GM21381 (cell line): ENCODE measurements at regions not wholly inside any gene's neighbourhood (a gene's known extent, or its start where the extent isn't known, plus 50 kb on each side); places are given as distances from the start of the nearest gene placed in this dataset.
"Not testable (repeated sequence)": the region's sequence is repeated elsewhere in the genome, so short reads cannot be mapped to it uniquely, and the experiment has no call there.

Source experiments
- ATAC-seq: cut with Tn5 transposase; IDR thresholded peaks from one replicate; pipeline ENCODE4 v1.9.1; 2021; ENCODE audit warnings: mild to moderate bottlenecking, moderate library complexity; ENCODE audit not compliant: unreplicated experiment

GRCh38 chr5:117759849-117760499, 1185.4 kb upstream of the SEMA6A start:
- ATAC-seq = no peak

GRCh38 chr5:117752403-117752802, 1177.8 kb upstream of the SEMA6A start:
- ATAC-seq = no peak

GRCh38 chr5:117748336-117748735, 1173.7 kb upstream of the SEMA6A start:
- no peak for ATAC-seq

GRCh38 chr5:117743337-117743736, 1168.7 kb upstream of the SEMA6A start:
- no peak for ATAC-seq

GRCh38 chr5:117741655-117742206, 1167.1 kb upstream of the SEMA6A start:
- ATAC-seq = no peak

GRCh38 chr5:117740268-117740667, 1165.6 kb upstream of the SEMA6A start:
- no peak for ATAC-seq

- ATAC-seq = no peak
Observed at GRCh38 chr5:117738571-117738970, 1163.9 kb upstream of the SEMA6A start.

- no peak for ATAC-seq
Observed at GRCh38 chr5:117736698-117737097, 1162.1 kb upstream of the SEMA6A start.

- ATAC-seq = no peak
Observed at GRCh38 chr5:117734056-117734455, 1159.4 kb upstream of the SEMA6A start.

GRCh38 chr5:117733051-117733450, 1158.4 kb upstream of the SEMA6A start:
- ATAC-seq = no peak

- ATAC-seq = no peak
Observed at GRCh38 chr5:117732264-117732663, 1157.6 kb upstream of the SEMA6A start.

GRCh38 chr5:117731446-117731845, 1156.8 kb upstream of the SEMA6A start:
- no peak for ATAC-seq

GRCh38 chr5:117720784-117721183, 1146.2 kb upstream of the SEMA6A start:
- ATAC-seq = not testable (repeated sequence)

GRCh38 chr5:117719413-117719812, 1144.8 kb upstream of the SEMA6A start:
- no peak for ATAC-seq

- no peak for ATAC-seq
Observed at GRCh38 chr5:117713585-117714198, 1139.1 kb upstream of the SEMA6A start.

- no peak for ATAC-seq
Observed at GRCh38 chr5:117701062-117701461, 1126.4 kb upstream of the SEMA6A start.

- ATAC-seq = no peak
Observed at GRCh38 chr5:117692606-117693005, 1118.0 kb upstream of the SEMA6A start.

- ATAC-seq = no peak
Observed at GRCh38 chr5:117691081-117691870, 1116.7 kb upstream of the SEMA6A start.

- ATAC-seq = no peak
Observed at GRCh38 chr5:117690612-117691011, 1116.0 kb upstream of the SEMA6A start.

GRCh38 chr5:117686926-117687325, 1112.3 kb upstream of the SEMA6A start:
- no peak for ATAC-seq

GRCh38 chr5:117682416-117682815, 1107.8 kb upstream of the SEMA6A start:
- ATAC-seq = no peak
